ENCODE measurements at regions not wholly inside any gene's neighbourhood (a gene's known extent, or its start where the extent isn't known, plus 50 kb on each side); places are given as distances from the start of the nearest gene placed in this dataset.

GRCh38 chr2:8514274-8514662 lies 167.6 kb upstream of the ID2 start:
- TF ChIP-seq, protein P1, sequence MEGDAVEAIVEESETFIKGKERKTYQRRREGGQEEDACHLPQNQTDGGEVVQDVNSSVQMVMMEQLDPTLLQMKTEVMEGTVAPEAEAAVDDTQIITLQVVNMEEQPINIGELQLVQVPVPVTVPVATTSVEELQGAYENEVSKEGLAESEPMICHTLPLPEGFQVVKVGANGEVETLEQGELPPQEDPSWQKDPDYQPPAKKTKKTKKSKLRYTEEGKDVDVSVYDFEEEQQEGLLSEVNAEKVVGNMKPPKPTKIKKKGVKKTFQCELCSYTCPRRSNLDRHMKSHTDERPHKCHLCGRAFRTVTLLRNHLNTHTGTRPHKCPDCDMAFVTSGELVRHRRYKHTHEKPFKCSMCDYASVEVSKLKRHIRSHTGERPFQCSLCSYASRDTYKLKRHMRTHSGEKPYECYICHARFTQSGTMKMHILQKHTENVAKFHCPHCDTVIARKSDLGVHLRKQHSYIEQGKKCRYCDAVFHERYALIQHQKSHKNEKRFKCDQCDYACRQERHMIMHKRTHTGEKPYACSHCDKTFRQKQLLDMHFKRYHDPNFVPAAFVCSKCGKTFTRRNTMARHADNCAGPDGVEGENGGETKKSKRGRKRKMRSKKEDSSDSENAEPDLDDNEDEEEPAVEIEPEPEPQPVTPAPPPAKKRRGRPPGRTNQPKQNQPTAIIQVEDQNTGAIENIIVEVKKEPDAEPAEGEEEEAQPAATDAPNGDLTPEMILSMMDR (IDR thresholded peaks at IDR 0.05): no peak
- Histone ChIP-seq H3K27me3 (no peaks in the 10 kb centered on the region), H3K27ac (no peak overlapping the region), H3K36me3 (no peaks in the 10 kb centered on the region), H3K4me3 (no peak overlapping the region), H3K9me3 (no peaks in the 10 kb centered on the region), H3K4me1 (no peaks in the 10 kb centered on the region)
- intact Hi-C loops (cut with DNase I): no loop called here
- no peak for DNase-seq
- ATAC-seq: no peak
- WGBS, 2 donors: 94 to 100% methylated on average over 4 of the region's 4 CpGs
- FAIRE-seq: no peak

GRCh38 chr2:8514796-8515758 lies 166.8 kb upstream of the ID2 start:
- H3K27me3 ChIP-seq: no peaks in the 10 kb centered on the region
- H3K27ac ChIP-seq: no peak overlapping the region
- no peaks in the 10 kb centered on the region for H3K4me1 ChIP-seq
- WGBS, 2 donors: 78 to 84% methylated on average over 14 of the region's 14 CpGs
- no peak overlapping the region for H3K4me3 ChIP-seq
- no peak for FAIRE-seq
- no peaks in the 10 kb centered on the region for H3K36me3 ChIP-seq
- peak in 1 of 6 donors; percentile 30 for DNase-seq
- TF ChIP-seq, protein P1 (IDR thresholded peaks at IDR 0.05): no peak
- H3K9me3 ChIP-seq: no peaks in the 10 kb centered on the region
- intact Hi-C loops (cut with DNase I): no loop called here
- ATAC-seq: peak in 3 of 4 donors; percentile 40 to 79 (median 46)

GRCh38 chr2:8515864-8516533 lies 165.9 kb upstream of the ID2 start:
- peak overlapping the region in 1 of 4 donors; percentile 28 for H3K27ac ChIP-seq
- WGBS, 2 donors: 75 to 82% methylated on average over 5 of the region's 5 CpGs

DNA sequence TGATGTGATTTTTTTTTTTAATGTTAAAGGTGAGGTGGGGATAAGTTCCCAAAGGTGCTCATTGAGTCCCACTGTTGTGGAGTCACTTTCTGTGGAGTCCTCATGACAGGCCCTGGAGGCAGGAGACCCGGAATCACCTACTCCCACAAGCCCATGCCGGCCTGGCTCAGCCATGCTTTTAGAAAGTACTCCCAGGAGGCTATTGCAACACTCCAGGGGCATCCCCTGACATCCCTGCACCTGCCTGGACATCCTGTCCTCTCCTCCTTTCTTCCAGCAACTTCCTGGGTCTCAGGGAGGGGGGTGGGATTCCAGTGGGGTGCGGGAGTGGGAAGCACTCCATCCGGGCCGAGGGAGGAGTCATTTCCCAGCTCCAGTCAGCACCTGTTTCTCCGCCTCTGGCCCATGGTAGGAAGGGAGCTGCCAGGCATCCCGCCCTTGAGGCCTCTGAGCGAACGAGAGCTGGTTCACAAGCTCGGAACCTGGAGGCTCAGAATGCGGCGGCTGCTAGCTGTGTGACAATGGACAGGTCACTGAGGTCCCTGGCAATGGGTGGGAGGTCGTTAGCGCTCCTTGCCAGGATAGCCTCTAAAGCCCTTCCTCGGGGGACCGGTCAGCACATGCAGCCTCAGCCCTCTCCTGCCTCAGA lies 163.9 kb upstream of the ID2 start:
- Histone ChIP-seq H3K27me3 (no peaks in the 10 kb centered on the region), H3K4me3 (no peak overlapping the region), H3K9me3 (no peaks in the 10 kb centered on the region), H3K27ac (no peak overlapping the region), H3K4me1 (no peaks in the 10 kb centered on the region), H3K36me3 (no peaks in the 10 kb centered on the region)
- WGBS, 2 donors: 85 to 88% methylated on average over 16 of the region's 16 CpGs
- intact Hi-C loops (cut with DNase I): no loop called here
- no peak for ATAC-seq
- TF ChIP-seq, protein P1 (IDR thresholded peaks at IDR 0.05): no peak
- no peak for FAIRE-seq
- DNase-seq: peak in 1 of 6 donors; percentile 49

More at GRCh38 chr2:8515864-8516533, 165.9 kb upstream of the ID2 start:
- H3K4me1 ChIP-seq: no peaks in the 10 kb centered on the region
- DNase-seq (peak in 1 of 6 donors; percentile 23), ATAC-seq (peak in 2 of 4 donors; percentile 29 to 41), FAIRE-seq (no peak)
- H3K4me3 ChIP-seq: no peak overlapping the region
- intact Hi-C loops (cut with DNase I): no loop called here
- no peaks in the 10 kb centered on the region for H3K36me3 ChIP-seq
- no peaks in the 10 kb centered on the region for H3K27me3 ChIP-seq
- TF ChIP-seq, protein P1 (IDR thresholded peaks at IDR 0.05): no peak
- no peaks in the 10 kb centered on the region for H3K9me3 ChIP-seq
